Ectodermal cell (in vitro differentiated cells): ENCODE measurements at regions not wholly inside any gene's neighbourhood (a gene's known extent, or its start where the extent isn't known, plus 50 kb on each side); places are given as distances from the start of the nearest gene placed in this dataset.

Experiments used
- H3K27ac ChIP-seq: 2 replicates; pipeline ENCODE4 v1.7.0; 2013; ENCODE audit warnings: mild to moderate bottlenecking, low read depth, low read length; ENCODE audit not compliant: insufficient read depth, poor library complexity, severe bottlenecking
- H3K27me3 ChIP-seq: 2 replicates; pipeline ENCODE4 v1.7.0; 2013; ENCODE audit warnings: mild to moderate bottlenecking, low read length; ENCODE audit not compliant: insufficient read depth, control insufficient read depth, poor library complexity, severe bottlenecking
- H3K36me3 ChIP-seq: one replicate; pipeline ENCODE4 v1.7.0; 2013; ENCODE audit warnings: low read length; ENCODE audit not compliant: control insufficient read depth, insufficient read depth
- H3K4me1 ChIP-seq: one replicate; pipeline ENCODE4 v1.7.0; 2013; ENCODE audit warnings: low read length; ENCODE audit not compliant: control insufficient read depth, insufficient read depth
- H3K4me3 ChIP-seq: 2 replicates; pipeline ENCODE4 v1.7.0; 2013; ENCODE audit warnings: low read depth, low read length, control low read depth; ENCODE audit not compliant: insufficient read depth
- H3K9me3 ChIP-seq: 2 replicates; pipeline ENCODE4 v1.7.0; 2013; ENCODE audit warnings: mild to moderate bottlenecking, low read length, moderate library complexity; ENCODE audit not compliant: control insufficient read depth
- WGBS, 2 experiments: methylation state at CpG; one replicate each; pipeline ENCODE4 v1.1.7; 2013; ENCODE audit warnings: missing lambda C conversion rate in 2 of 2; 5-methylcytosine and 5-hydroxymethylcytosine counted together

DNA sequence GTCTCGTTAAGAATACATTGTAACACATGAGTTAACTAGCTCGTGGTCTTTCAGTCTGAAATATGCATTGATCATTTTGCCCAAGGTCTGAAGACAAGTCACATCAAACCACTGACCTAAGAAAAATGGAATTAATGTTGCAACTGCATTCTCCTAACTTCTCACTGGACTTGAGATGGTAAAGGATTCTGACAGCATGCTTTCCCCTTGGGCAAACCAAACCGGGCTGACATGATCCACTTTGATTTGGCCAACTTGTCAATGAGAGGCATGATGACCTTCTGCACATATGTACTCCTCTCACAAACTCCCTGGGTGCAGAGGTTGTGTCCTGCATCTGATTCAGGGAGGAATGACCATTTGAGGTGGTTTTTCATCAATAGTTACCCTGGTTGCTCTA lies 1982.5 kb upstream of the PIK3C3 start:
- Histone ChIP-seq H3K27me3 (no peaks in the 10 kb centered on the region), H3K4me3 (no peak overlapping the region), H3K9me3 (no peaks in the 10 kb centered on the region), H3K27ac (no peak overlapping the region), H3K36me3 (no peaks in the 10 kb centered on the region), H3K4me1 (no peaks in the 10 kb centered on the region)
- WGBS, 2 experiments: 90 to 96% methylated on average over 3 of the region's 3 CpGs

DNA sequence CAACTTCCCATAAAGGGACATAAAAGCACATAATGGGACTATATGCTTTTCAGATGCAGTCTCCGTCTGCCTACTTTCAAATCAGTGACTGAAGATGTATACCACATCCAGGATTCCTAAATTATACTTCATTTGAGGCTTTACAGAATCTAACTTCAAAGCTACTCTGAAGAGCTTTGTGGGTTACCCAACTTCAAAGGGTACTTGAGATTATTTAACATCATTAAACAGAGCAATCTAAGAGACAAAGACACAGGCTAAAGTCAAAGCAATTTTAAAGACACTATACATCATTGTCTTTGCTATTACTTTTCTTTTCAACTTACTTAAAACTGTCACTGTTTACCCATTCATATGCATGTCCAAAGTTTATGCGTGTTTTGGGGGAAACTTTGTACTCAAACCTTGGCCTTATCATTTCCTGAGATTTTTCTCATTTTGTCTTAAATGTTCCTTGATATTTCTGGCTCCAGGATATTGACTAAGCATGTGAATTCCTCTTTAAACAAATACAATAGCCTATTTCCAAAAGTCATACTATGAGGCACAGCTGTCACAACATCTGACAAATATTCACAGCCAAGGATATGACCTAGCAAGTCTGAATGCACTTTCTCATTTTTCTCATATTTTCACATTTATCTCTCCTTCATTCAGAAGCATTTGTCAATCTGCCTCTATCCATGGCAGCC lies 1985.1 kb upstream of the PIK3C3 start:
- Histone ChIP-seq H3K27me3 (no peaks in the 10 kb centered on the region), H3K4me1 (no peaks in the 10 kb centered on the region), H3K4me3 (no peak overlapping the region), H3K27ac (no peak overlapping the region), H3K36me3 (no peaks in the 10 kb centered on the region), H3K9me3 (no peaks in the 10 kb centered on the region)
- 58 to 62% methylated on average over 2 of the region's 2 CpGs for WGBS, 2 experiments

DNA sequence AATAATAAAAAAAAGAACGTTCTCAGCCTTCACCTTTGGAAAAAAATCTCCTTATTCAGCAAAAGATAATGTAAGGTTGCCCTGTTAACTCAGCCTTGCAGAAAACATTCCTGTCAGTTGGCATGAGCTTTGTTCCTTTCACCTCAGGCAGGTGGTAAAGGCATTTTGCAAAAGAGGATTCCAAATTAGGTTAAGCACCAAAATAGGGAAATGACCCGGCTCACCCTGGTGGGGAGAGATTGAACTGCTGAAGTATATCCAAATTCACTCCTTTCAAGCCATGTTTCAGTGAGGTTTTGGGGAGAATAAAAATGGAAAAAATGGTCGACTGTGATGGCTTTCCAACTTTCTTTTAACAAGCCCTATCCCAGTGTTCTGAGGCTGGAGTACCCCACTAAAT lies 1988.8 kb upstream of the PIK3C3 start:
- WGBS, 2 experiments: 39 to 75% methylated on average over 2 to 3 of the region's 3 CpGs
- Histone ChIP-seq H3K27ac (no peak overlapping the region), H3K36me3 (no peaks in the 10 kb centered on the region), H3K4me1 (no peaks in the 10 kb centered on the region), H3K27me3 (no peaks in the 10 kb centered on the region), H3K4me3 (no peak overlapping the region), H3K9me3 (no peaks in the 10 kb centered on the region)

DNA sequence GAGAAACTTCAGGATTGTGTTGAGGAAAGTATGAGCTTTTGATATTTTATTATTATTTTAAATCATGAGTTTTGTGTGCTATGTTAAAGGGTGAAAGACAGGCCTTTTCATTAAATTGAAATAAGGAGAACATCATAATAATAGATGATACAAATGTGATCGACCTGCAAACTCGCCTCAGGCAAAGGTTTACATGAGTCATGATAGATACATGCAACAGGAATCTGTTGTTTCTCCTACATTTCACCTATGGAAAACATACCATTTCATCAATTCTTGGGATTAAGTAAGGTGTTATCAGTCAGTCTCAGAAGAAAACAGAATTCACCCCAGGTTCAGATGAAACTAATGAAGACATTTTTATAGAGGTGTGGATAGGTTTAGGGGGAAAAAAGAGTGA lies 1992.5 kb upstream of the PIK3C3 start:
- Histone ChIP-seq H3K4me1 (no peaks in the 10 kb centered on the region), H3K27me3 (no peaks in the 10 kb centered on the region), H3K36me3 (no peaks in the 10 kb centered on the region), H3K9me3 (no peaks in the 10 kb centered on the region), H3K27ac (no peak overlapping the region), H3K4me3 (no peak overlapping the region)
- WGBS, 2 experiments: 80 to 100% methylated on average over 1 of the region's 2 CpGs

DNA sequence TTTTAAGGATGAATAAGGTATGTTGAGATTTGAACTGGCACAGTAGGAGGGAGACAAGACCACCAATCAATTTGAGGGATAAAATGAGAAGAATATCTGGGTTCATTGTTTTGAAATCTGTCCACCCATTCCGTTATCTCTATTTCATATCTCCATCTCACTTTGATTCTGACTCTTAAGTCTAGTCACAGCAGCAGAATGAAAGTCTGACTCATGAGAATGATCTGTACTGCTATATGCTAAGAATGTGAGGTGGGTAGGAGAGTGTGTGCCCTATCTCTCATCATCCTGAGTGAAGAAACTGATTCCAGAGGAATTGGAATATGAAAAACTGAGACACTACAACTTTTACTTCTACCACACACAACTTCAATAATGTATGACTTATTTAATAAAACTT lies 1994.5 kb upstream of the PIK3C3 start:
- H3K9me3 ChIP-seq: no peaks in the 10 kb centered on the region
- H3K4me3 ChIP-seq: no peak overlapping the region
- WGBS, 2 experiments: 83 to 86% methylated on average over 1 of the region's 1 CpG
- no peaks in the 10 kb centered on the region for H3K4me1 ChIP-seq
- no peak overlapping the region for H3K27ac ChIP-seq
- no peaks in the 10 kb centered on the region for H3K27me3 ChIP-seq
- H3K36me3 ChIP-seq: no peaks in the 10 kb centered on the region

DNA sequence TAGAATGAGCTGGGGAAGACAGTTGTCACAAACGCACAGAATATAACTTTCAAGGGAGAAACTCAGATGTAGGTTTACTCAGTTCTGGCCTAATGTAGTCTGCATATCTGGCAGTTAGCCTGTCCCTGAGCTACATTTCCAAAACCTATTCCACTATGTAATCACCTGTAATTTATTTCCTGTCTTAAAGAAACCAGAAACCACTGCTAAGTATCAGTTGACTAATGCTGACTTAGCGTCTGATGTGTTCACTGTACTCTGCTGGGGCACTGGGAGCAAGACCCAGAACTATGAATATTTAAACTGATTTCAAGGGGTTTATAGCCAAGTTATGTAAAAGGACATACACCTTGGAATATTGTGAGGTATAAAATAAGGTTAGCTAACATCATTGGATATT lies 1995.2 kb upstream of the PIK3C3 start:
- H3K27ac ChIP-seq: no peak overlapping the region
- WGBS, 2 experiments: 94 to 100% methylated on average over 2 of the region's 2 CpGs
- no peak overlapping the region for H3K4me3 ChIP-seq

DNA sequence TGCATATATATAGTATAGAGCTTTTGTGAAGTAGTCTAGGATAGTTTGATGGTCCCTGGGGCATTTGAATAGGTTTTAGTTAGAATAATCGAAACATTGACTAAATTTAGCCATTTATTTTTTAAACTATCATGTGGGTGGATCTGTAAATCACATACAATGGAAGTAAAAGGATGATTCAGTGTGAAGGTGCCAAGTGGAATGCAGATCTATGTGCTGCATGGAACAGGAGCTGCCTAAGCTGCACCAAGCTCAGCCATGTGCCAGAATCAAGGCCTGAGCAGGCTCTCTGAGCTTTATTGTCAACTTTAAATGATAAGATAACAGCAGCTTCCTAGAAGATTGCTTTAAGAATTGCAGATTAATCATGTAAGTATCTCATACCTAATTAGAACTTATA lies 1996.2 kb upstream of the PIK3C3 start:
- WGBS, 2 experiments: 86 to 100% methylated on average over 1 of the region's 1 CpG

More for the DNA sequence above, 1995.2 kb upstream of the PIK3C3 start:
- Histone ChIP-seq H3K4me1 (no peaks in the 10 kb centered on the region), H3K27me3 (no peaks in the 10 kb centered on the region), H3K36me3 (no peaks in the 10 kb centered on the region), H3K9me3 (no peaks in the 10 kb centered on the region)

DNA sequence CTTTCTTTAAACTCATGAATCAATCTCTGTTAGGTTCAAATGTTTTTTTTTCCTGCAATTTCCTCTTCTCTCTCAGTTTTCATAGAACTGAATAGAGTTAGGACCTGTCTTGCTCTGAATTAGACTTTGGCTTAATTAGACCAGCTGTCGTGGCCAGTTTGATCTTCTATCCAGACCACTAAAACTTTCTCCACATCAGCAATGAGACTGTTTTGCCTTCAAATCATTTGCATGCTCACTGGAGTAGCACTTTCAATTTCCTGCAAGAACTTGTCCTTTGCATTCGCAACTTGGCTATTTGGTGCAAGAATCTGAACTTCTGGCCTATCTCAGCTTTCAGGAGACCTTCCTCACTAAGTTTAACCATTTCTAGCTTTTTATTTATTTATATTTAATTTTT lies 2002.2 kb upstream of the PIK3C3 start:
- Histone ChIP-seq H3K36me3 (no peaks in the 10 kb centered on the region), H3K27me3 (no peaks in the 10 kb centered on the region), H3K4me3 (no peak overlapping the region), H3K27ac (no peak overlapping the region), H3K4me1 (no peaks in the 10 kb centered on the region), H3K9me3 (no peaks in the 10 kb centered on the region)
- WGBS, 2 experiments: 92 to 97% methylated on average over 2 of the region's 2 CpGs

More for the DNA sequence above, 1996.2 kb upstream of the PIK3C3 start:
- no peak overlapping the region for H3K27ac ChIP-seq
- H3K4me1 ChIP-seq: no peaks in the 10 kb centered on the region
- no peaks in the 10 kb centered on the region for H3K27me3 ChIP-seq
- no peaks in the 10 kb centered on the region for H3K9me3 ChIP-seq
- H3K4me3 ChIP-seq: no peak overlapping the region
- H3K36me3 ChIP-seq: no peaks in the 10 kb centered on the region

DNA sequence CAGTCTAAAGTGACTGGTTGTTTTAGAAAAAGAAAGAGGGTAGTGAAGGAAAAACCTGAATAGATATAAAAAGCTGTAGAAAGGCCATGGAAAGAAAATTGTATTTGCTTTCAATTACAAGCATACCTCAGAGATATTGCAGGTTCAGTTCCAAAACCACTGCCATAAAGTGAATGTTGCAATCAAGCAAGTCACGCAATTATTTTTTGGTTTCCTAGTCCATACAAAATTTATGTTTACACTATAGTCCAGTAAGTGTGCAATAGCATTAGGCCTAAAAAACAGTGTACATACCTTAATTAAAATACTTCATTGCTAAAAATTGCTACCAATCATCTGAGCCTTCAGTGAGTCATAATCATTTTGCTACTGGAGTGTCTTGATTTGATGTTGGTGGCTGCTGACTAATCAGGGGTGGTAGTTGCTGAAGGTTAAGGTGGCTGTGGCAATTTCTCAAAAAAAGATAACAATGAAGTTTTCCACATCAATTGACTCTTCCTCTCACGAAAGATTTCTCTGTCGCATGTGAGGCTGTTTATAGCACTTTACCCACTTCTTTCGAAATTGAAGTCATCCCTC lies 2003.8 kb upstream of the PIK3C3 start:
- Histone ChIP-seq H3K4me1 (no peaks in the 10 kb centered on the region), H3K36me3 (no peaks in the 10 kb centered on the region), H3K9me3 (no peaks in the 10 kb centered on the region), H3K4me3 (no peak overlapping the region), H3K27me3 (no peaks in the 10 kb centered on the region), H3K27ac (no peak overlapping the region)
- WGBS, 2 experiments: 93 to 96% methylated on average over 4 of the region's 4 CpGs

DNA sequence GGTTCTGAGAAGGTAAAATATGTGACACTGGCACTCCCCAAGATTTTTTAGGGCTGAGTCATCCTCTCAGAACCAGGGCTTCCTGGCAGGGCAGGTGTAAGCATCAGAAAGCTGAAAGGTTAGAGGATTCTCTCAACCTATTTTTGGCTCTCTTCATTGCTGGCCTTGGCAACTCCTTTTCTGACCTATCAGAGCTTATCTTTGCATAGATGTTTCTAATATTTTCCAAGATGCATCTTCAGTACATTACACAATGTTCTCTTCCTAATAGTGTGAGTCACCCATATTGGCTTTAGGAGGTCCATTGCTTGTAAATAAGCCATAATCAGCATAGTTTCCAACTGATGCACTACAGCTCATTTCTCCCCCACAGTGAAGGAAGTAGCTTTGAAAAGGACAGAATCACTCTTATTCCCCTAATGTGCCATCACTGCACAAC lies 2008.4 kb upstream of the PIK3C3 start:
- H3K4me1 ChIP-seq: no peaks in the 10 kb centered on the region
- H3K27ac ChIP-seq: no peak overlapping the region

More for the DNA sequence above, 2008.4 kb upstream of the PIK3C3 start:
- no peaks in the 10 kb centered on the region for H3K9me3 ChIP-seq
- no peak overlapping the region for H3K4me3 ChIP-seq
- no peaks in the 10 kb centered on the region for H3K27me3 ChIP-seq
- H3K36me3 ChIP-seq: no peaks in the 10 kb centered on the region
